CD4-positive, alpha-beta T cell treated with Interleukin-17A for 1 hour (primary cell): ENCODE measurements at regions not wholly inside any gene's neighbourhood (a gene's known extent, or its start where the extent isn't known, plus 50 kb on each side); places are given as distances from the start of the nearest gene placed in this dataset.
"Not testable (repeated sequence)": the region's sequence is repeated elsewhere in the genome, so short reads cannot be mapped to it uniquely, and the experiment has no call there.

Experiments
- DNase-seq: peaks from one replicate; pipeline ENCODE4 v3.0.0-alpha.2; 2020

DNA sequence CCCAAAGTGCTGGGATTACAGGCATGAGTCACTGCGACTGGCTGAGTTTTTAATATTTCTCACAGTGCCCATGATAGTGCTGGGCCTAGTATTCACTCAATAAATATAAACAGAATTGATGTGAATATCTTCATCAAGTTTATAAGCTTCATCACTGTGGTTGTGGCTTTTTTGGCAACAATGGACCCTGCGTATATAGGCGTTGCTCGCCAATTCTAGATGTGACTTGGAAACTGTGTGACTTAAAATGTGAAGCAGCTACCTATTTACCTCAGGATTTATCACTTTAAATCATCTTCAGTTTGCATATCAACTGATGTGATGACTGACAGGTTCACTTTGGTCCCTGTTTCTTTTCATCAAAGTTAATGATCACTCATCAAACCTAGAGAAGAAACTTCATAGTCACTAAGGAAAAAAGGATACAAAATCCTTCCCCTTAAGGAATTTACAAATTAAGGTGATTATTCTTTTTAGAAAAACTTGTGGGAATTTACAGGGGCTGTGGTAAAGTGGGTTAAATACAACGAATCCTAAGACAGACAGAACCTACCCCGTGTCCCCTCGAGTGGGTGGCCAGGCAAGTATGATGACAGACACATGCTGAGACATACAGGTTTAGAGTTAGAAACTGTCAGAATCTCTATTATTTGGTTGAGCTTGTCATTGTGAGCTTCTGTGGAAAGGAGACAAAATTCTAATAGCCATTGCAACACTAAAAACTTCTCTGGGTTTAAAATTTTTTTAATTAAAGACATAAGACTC lies 101.3 kb downstream of the AKAP11 start:
- DNase-seq: no peak

DNA sequence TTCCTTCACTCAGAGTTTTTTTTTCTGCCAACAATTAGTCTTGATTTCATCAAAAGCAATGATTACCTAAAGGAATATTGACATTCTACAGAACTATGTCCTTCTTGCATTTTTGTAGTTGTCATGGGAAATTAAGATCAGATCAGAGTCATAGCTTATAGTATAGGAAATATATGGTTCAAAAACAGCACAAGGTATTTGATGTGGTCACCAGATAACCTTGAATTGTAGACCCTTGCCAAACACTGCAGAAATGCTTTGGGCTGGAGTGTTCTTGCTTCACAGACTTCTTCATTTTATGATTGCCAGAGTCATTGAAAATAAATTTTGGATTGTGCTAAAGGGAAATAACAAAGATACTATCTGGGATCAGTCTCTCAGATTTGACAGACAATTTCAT lies 103.7 kb downstream of the AKAP11 start:
- no peak for DNase-seq

DNA sequence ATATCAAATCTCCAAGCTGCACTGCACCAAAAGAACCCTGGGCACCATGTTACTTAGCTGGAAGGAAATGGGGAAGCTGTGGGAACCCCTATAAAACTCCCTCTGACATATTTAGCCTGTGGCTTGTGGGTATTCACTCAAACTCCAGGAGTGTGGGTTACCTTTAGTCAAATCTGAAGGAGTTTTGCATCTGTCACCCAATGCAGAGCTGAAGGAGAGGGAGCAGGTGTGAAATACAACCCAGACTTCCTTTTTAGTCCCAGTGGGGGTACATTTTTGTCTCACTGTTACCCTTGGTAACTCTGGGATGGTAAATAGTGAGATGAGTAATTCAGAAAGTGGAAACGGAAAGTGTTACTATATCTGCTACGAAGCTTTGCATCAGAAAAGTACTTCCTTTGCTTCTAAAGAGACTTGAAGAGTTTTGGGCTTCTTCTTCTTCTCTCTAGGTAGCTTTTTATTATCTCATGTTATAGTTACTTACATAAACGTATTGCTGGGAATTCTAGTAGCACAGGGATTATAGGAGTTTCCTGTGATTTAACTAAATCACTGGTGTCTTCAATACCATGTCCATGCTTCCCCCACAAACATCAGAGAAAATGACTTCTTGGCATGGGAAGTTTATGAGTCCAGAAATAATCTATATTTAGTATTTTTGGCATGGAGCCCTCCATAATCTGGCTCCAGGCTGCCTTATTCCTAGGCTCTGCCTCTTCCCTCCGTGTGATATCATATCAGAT lies 105.9 kb downstream of the AKAP11 start:
- DNase-seq: peak; percentile 70

DNA sequence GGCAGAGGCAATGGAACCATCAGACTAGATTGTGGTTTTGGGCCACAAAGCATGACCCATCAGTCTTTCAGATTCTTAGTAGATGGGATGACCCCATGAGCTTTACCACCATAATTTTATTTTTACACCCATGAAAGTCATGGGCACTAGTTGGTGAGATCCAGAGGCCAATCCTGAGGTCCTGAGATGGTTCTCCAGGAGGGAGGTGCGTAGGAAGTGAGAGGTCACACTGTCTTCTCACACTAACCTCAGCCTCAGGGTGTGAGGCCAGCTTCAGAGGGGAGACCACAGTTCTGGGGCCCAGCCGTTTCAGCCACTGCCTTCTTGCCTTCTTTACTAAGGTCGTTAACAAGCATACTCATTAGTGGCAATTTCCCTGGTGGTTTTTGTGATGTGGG lies 106.4 kb downstream of the AKAP11 start:
- DNase-seq: peak; percentile 25

GRCh38 chr13:42379241-42379640 lies 107.3 kb downstream of the AKAP11 start:
- no peak for DNase-seq

DNA sequence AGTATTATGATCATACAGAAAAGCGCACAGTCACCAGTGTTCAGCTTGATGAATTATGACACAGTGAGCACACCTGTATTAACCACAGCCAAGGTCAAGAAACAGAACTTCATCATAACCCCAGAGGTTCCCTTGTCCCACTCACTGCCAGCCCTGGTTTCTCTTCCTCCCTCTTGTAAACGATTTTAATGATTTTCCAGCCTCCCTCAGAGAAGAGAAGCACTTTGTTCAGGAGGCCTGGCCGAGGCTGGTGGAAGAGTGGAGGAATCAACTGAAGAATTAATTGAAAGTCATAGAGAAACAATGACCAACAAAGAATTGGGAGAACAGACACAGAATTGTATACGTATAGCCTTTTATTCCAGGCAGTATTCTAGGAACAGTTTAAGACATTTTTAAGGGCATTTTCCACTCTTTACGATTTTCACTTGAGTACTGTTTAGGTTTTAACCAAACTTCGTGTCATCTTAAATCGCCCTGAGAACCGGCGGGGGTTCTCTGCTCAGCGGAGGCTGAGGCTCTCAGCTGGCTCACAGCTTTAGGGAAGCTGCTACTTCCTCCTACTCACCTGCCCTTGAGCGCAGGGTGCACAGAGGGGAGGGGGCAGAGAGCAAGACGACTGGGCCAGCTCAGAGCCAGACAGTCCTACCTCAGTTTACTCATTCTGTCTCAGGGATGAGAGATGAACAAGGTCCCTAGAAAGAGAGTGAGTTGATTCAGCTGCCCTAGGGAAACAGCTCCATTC lies 108.6 kb downstream of the AKAP11 start:
- no peak for DNase-seq

- no peak for DNase-seq
Observed at GRCh38 chr13:42381165-42381425, 109.1 kb downstream of the AKAP11 start.

- DNase-seq: not testable (repeated sequence)
Observed at GRCh38 chr13:42381426-42381825, 109.5 kb downstream of the AKAP11 start.

DNA sequence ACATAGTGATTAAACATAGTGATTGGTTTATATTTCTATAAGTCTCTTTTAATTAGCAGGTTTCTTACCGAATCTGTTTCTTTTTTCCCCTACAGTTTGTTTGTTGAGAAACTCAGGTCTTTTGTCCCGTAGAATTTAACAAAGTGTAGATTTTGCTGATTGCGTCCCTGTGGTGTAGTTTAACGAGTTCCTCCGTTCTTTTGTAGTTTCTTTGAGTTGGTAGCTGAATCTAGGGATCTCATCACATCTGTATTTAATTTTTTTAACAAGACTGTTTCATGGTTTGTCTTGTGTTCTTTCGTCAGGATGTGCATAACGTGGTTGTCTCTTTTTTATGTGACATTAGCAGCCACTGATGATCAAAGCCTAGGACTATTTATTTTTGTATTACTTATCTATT lies 111.1 kb downstream of the AKAP11 start:
- no peak for DNase-seq

GRCh38 chr13:42384265-42384664 lies 112.3 kb downstream of the AKAP11 start:
- DNase-seq: no peak

GRCh38 chr13:42388326-42388725 lies 116.4 kb downstream of the AKAP11 start:
- peak; percentile 12 for DNase-seq

DNA sequence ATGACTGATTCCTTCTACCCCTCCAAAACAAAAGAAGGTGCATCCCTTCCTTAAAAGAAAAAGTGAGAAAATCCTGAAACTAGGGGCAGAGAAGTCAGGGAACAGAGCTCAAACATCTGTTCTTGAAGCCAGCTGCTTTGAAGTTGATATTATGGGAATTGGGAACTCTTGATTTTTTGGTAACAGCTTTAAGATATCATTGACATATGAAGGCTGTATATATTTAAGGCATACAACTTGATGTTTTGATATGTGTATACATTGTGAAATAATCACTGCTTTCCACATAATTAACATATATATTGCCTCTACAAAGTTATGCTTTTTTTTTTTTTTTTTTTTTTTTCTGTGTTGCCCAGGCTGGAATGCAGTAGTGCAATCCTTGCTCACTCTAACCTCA lies 117.1 kb downstream of the AKAP11 start:
- no peak for DNase-seq

GRCh38 chr13:42392180-42392579 lies 120.2 kb downstream of the AKAP11 start:
- DNase-seq: no peak

DNA sequence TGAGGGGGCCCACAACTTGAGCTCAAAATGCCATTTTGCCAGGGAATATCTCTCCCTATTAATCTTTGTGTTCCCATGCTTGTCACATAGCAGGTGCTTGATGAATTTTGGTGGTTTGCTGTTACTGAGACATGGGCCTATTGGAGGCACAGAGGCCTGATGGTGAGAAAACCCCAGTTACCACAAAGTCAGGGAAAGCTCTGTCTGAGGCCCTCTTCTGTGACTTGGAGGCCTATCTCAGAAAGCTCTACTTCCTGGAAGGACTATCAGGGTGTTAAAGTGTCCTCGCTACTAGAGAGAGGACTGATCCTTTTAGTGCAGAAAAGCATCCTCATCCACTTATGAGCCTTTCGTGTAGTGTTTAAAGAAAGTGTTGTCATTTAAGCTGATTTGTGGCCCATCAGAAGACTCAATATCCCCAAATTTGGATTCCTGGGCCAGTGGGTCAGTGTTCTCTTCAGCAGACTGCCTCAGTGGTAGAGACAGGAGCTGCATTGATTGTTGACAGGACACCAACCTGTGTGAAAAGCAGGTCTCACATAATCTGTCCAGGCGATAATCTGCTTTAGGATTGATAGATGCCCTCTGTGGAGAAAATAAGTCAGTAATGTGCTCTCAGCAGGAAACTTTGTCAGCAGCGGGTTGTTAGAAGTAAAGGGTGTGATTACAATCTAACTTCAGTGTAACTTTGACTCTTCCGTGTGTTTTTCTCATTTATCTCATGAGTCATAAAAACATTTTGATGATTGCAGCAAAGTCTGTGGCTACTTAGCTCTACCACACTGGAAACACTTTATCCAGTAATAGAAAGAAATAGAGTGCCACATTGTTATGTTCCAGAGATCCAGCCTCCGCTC lies 121.0 kb downstream of the AKAP11 start:
- peak; percentile 61 for DNase-seq

- DNase-seq: no peak
Observed at GRCh38 chr13:42393573-42394360, 121.8 kb downstream of the AKAP11 start.

DNA sequence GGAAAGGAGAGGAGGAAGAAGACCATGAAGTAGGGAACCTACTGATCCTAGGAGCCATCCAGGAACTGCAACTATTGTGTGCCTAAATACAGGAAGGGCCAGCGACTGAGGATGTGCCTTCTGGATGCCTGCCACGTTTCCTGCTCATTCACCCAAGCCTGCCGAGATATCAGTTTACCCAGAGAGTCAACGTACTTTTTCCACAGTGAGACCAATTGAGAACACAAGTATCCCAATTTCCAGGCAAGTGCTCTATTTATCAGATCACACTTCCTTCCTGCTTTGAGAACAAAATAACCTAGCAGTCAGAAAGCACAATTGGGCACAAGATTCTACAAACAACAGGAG lies 122.4 kb downstream of the AKAP11 start:
- no peak for DNase-seq

DNA sequence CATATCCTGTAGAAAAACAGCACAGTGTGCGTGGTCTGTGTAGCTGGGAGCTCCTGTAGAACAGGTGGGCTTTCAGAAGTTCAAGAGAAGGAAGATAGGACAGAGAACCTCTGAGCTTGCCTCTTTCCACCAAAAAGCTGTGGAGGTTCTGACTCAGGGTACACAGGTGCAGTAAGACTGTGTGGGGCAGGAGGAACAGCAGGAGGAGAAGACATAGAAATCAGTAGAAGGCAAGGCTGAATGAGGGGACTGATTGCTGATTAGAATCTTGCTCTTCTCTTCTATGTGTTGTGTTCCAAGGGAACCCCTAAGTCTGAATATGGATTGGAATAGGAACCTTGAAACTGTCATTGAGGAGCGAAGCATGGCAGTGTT lies 122.7 kb downstream of the AKAP11 start:
- DNase-seq: no peak

- peak; percentile 41 for DNase-seq
Observed at GRCh38 chr13:42395086-42395821, 123.3 kb downstream of the AKAP11 start.

DNA sequence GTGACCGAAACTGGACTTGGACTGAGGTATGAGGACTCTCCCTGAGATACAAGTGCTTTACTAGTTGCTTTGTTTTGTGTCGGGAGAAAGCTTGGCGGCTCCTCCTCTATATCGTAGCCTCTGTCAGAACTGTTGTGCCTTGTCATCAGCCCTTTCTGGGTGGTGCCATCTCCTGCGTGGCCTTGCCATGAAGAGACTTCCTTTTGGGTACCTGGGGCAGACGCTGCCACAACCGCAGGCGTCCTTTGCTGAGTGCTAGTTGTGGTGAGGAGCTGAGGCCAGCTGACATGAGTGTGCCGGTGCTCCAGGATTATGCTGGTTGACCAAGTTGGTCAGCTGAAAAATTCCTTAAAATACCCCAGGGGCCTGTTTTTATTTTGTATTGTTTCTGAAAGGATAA lies 124.5 kb downstream of the AKAP11 start:
- peak; percentile 64 for DNase-seq

DNA sequence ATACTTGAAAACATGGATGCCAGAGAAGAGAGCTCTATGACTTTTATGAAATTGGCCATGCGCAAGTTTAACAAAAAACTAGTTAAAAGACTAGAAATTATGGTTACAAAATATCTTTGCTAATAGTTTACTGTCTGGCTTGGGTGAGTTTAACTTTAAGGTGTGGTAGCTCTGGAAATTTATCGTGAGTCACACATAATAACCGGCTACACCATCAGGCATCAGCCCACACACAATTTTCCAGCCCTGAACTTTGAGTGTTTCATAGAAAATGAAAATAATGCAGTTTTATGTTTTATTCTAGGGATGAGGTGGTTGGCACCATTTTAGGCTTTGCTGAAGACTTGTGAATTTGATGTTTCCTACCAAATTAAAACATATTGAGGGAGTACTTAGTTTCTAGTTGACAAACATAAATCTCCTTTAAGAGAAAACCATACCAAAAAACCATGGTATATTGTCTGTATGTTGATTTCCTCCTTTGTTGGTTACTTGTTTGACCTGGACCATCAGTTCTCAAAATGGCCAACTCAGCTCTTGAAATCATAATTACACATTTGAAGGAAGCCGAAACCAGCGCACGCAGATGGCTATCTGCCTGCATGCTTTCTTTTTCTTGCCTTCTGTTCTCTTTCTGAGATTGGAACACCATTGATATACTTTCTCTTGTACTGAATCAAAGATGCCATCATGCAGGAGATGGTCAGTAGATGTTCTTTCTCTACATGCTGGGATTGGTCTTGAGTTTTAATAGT lies 125.1 kb downstream of the AKAP11 start:
- DNase-seq: no peak

DNA sequence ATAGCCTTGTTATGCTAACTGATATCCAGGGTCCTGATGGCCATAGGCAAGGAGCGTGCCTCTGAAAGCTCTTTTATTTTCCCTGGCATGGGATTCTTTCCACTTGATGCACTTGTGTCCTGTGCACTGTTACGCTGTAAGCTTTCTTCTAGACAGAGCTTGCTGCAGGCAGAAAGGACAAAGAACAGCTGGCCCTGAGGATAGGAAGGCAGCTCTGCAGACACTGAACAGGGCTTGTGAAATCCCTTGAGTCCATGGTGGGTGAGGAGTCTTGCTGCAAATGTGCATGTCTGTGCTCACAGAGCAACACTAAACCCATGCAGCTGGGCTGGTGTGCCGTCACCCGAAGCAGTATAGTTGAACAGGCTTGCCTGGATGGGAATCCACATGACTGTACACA lies 126.6 kb downstream of the AKAP11 start:
- no peak for DNase-seq
